Endothelial cell of umbilical vein (primary cell): ENCODE measurements at regions not wholly inside any gene's neighbourhood (a gene's known extent, or its start where the extent isn't known, plus 50 kb on each side); places are given as distances from the start of the nearest gene placed in this dataset.

Experiments used
- BruUV-seq: library from RNA; stranded (reverse); fragments of 400-500 nt; replicated peaks from 2 replicates; lab custom pipeline; 2021; lab: Mats Ljungman, UMichigan
- CTCF ChIA-PET: fragments of 300-600, 350-600 bp; sonication (Branson Sonifier 250); formaldehyde crosslinking; loops from one replicate; lab custom pipeline; 2021; ENCODE audit warnings: antibody characterized with exemption, inconsistent platforms; lab: Charles Lee
- POLR2A ChIA-PET: fragments of 300-600, 350-600 bp; sonication (Branson Sonifier 250); formaldehyde crosslinking; loops from one replicate; lab custom pipeline; 2021; ENCODE audit warnings: antibody characterized with exemption, inconsistent platforms; lab: Charles Lee
- DNase-seq: peaks from one replicate; pipeline ENCODE4 v3.0.0-alpha.2; 2011; ENCODE audit warnings: low read depth, low spot score
- FAIRE-seq: peaks from 2 replicates; lab custom pipeline; 2011; peaks lifted over from hg19 to GRCh38; lab: Jason Lieb, UNC
- H2AFZ ChIP-seq: 2 replicates; pipeline ENCODE4 v1.6.0; 2012; ENCODE audit warnings: low read depth, low read length, control low read depth, inconsistent platforms
- H3K27ac ChIP-seq: 2 replicates; pipeline ENCODE4 v1.5.1; 2011; ENCODE audit warnings: low read depth, mild to moderate bottlenecking, control low read depth, low read length, moderate library complexity; ENCODE audit not compliant: insufficient read depth
- H3K27me3 ChIP-seq, 2 experiments: 2 replicates each; pipeline versions ENCODE4 v1.6.0 to v1.6.1; 2011; ENCODE audit warnings: low read length in 2 of 2, mixed read lengths in 1 of 2; ENCODE audit not compliant: control insufficient read depth in 2 of 2, insufficient read depth in 2 of 2
- H3K36me3 ChIP-seq, 2 experiments: 2 replicates in 1 of 2; 3 replicates in 1 of 2; pipeline ENCODE4 v1.5.1; 2011; ENCODE audit warnings: low read length in 2 of 2, mild to moderate bottlenecking in 1 of 2, moderate library complexity in 1 of 2; ENCODE audit not compliant: control insufficient read depth in 2 of 2, insufficient read depth in 2 of 2; ENCODE audit errors: extremely low read depth in 1 of 2
- H3K4me1 ChIP-seq: 3 replicates; pipeline ENCODE4 v1.5.1; 2011; ENCODE audit warnings: mild to moderate bottlenecking, low read length; ENCODE audit not compliant: control insufficient read depth, insufficient read depth; ENCODE audit errors: extremely low read depth
- H3K4me2 ChIP-seq: 2 replicates; pipeline ENCODE4 v1.6.1; 2011; ENCODE audit warnings: low read length, control low read depth, mixed read lengths; ENCODE audit not compliant: insufficient read depth
- H3K4me3 ChIP-seq, 3 experiments: fragments of 200-600 bp in 1 of 3; sonication (generic), shearing (Covaris generic) in 1 of 3; replicated peaks in 1 of 3; 2 replicates each; pipeline ENCODE4 v1.5.1; 2011 to 2016; ENCODE audit warnings: control low read depth in 3 of 3, low read length in 3 of 3, mild to moderate bottlenecking in 2 of 3, inconsistent platforms in 1 of 3, low read depth in 1 of 3, moderate library complexity in 1 of 3; ENCODE audit not compliant: insufficient read depth in 1 of 3
- H3K79me2 ChIP-seq: 2 replicates; pipeline ENCODE4 v1.6.0; 2012; ENCODE audit warnings: low read length, inconsistent platforms; ENCODE audit not compliant: control insufficient read depth, insufficient read depth
- H3K9ac ChIP-seq: replicated peaks from 2 replicates; pipeline ENCODE3; 2011; ENCODE audit warnings: low read length, control low read depth; ENCODE audit not compliant: insufficient read depth; ENCODE audit errors: extremely low read depth
- H3K9me1 ChIP-seq: replicated peaks from 3 replicates; pipeline ENCODE4 v1.6.0; 2011; ENCODE audit warnings: mild to moderate bottlenecking, low read length; ENCODE audit not compliant: control insufficient read depth, insufficient read depth; ENCODE audit errors: extremely low read depth
- H3K9me3 ChIP-seq: replicated peaks from 2 replicates; pipeline ENCODE4 v1.5.1; 2012; ENCODE audit warnings: low read length, inconsistent platforms; ENCODE audit not compliant: control insufficient read depth, insufficient read depth
- H4K20me1 ChIP-seq: replicated peaks from 2 replicates; pipeline ENCODE3; 2011; ENCODE audit warnings: mild to moderate bottlenecking, low read length; ENCODE audit not compliant: control insufficient read depth, insufficient read depth; ENCODE audit errors: extremely low read depth
- CTCF ChIP-seq, 2 donors: IDR thresholded peaks; 1 replicate in 1 of 2; 2 replicates in 1 of 2; pipeline ENCODE4 v1.5.1; 2011; ENCODE audit warnings: low read length in 2 of 2, mild to moderate bottlenecking in 2 of 2, moderate library complexity in 2 of 2, control low read depth in 1 of 2, inconsistent platforms in 1 of 2, low read depth in 1 of 2; ENCODE audit not compliant: insufficient read depth in 1 of 2; ENCODE audit errors: extremely low read depth in 1 of 2
- EZH2 ChIP-seq: IDR thresholded peaks from 2 replicates; pipeline ENCODE4 v1.6.1; 2012; ENCODE audit warnings: borderline replicate concordance, low read depth, mild to moderate bottlenecking, moderate library complexity, low read length, inconsistent platforms; ENCODE audit not compliant: severe bottlenecking
- FOS ChIP-seq: IDR thresholded peaks from 2 replicates; pipeline ENCODE4 v1.6.1; 2011; ENCODE audit warnings: mild to moderate bottlenecking, low read length, moderate library complexity, borderline replicate concordance; ENCODE audit not compliant: insufficient read depth
- GATA2 ChIP-seq: IDR thresholded peaks from 2 replicates; pipeline ENCODE4 v1.7.0; 2011; ENCODE audit warnings: low read depth, mild to moderate bottlenecking, moderate library complexity, mixed read lengths, low read length; ENCODE audit not compliant: insufficient read length, insufficient read depth
- JUN ChIP-seq: IDR thresholded peaks from 2 replicates; pipeline ENCODE4 v1.6.1; 2011; ENCODE audit warnings: borderline replicate concordance, low read depth; ENCODE audit not compliant: insufficient read length, insufficient read depth
- MAX ChIP-seq: IDR thresholded peaks from 2 replicates; pipeline ENCODE4 v1.6.1; 2011; ENCODE audit not compliant: insufficient read depth, insufficient read length
- MYC ChIP-seq: IDR thresholded peaks from one replicate; pipeline ENCODE4 v1.6.1; 2011; ENCODE audit warnings: mild to moderate bottlenecking, low read depth, low read length
- POLR2A ChIP-seq: IDR thresholded peaks from 2 replicates; pipeline ENCODE4 v1.6.1; 2012; ENCODE audit warnings: low read depth, mild to moderate bottlenecking, control low read depth, low read length
- POLR2AphosphoS5 ChIP-seq: IDR thresholded peaks from 2 replicates; pipeline ENCODE4 v1.6.1; 2012; ENCODE audit warnings: low read depth, mild to moderate bottlenecking, control low read depth, low read length, moderate library complexity; ENCODE audit not compliant: insufficient read depth
- dilution Hi-C: fragments of 300-500 bp; cut with MboI; formaldehyde crosslinking; loops from one replicate; pipeline ENCODE4 v1.15.0; 2019; ENCODE audit warnings: low sequenced_read_pairs; ENCODE audit not compliant: extremely low pct_ligation_motif_present
- intact Hi-C: fragments of 100-400 bp; cut with micrococcal nuclease; formaldehyde crosslinking; loops from one replicate; pipeline ENCODE4 v1.10.0; 2022

GRCh38 chr1:177354247-177354646, 183.5 kb downstream of the BRINP2 start:
- H3K9me1 ChIP-seq, result no peaks in the 10 kb centered on the region
- H3K27ac ChIP-seq, result no peak overlapping the region
- intact Hi-C loops, result loop anchor here (10.0 kb wide), 1 partner anchor 591 kb away; no protein-coding TSS in a partner anchor
- TF ChIP-seq JUN (no peak), MAX (no peak), MYC (no peak), FOS (no peak), CTCF (IDR thresholded peaks at IDR 0.05; ENCODE audit: extremely low read depth in 1 of 2, insufficient read depth in 1 of 2, low read depth in 1 of 2, low read length in 2 of 2) (no peak), POLR2AphosphoS5 (no peak), EZH2 (no peak), GATA2 (no peak), POLR2A (no peak)
- H3K4me3 ChIP-seq, result no peak overlapping the region
- ChIA-PET CTCF (interaction anchor here (2.0 kb wide), 1 partner anchor 9 kb away, joined by 4 read pairs; no protein-coding TSS in a partner anchor), POLR2A (no interaction called here)
- no peak for FAIRE-seq
- DNase-seq, result no peak
- no peaks in the 10 kb centered on the region for H4K20me1 ChIP-seq
- H3K27me3 ChIP-seq, result no peaks in the 10 kb centered on the region
- dilution Hi-C loops, result no loop called here
- H3K4me2 ChIP-seq, result no peak overlapping the region
- H3K4me1 ChIP-seq, result no peaks in the 10 kb centered on the region
- H3K9ac ChIP-seq, result no peak overlapping the region
- H2AFZ ChIP-seq, result no peak overlapping the region
- no peaks in the 10 kb centered on the region for H3K9me3 ChIP-seq
- H3K36me3 ChIP-seq, result no peaks in the 10 kb centered on the region
- no TSS peak for BruUV-seq
- no peaks in the 10 kb centered on the region for H3K79me2 ChIP-seq
